Panc1 (cell line): ENCODE measurements at regions not wholly inside any gene's neighbourhood (a gene's known extent, or its start where the extent isn't known, plus 50 kb on each side); places are given as distances from the start of the nearest gene placed in this dataset.

Experiments used
- CTCF ChIP-seq: fragments of 450-650 bp; IDR thresholded peaks from 2 replicates; pipeline ENCODE4 v1.5.1; 2017; ENCODE audit warnings: mild to moderate bottlenecking
- POLR2AphosphoS5 ChIP-seq: IDR thresholded peaks from 2 replicates; pipeline ENCODE4 v1.6.1; 2012; ENCODE audit warnings: mild to moderate bottlenecking, low read depth, low read length, moderate library complexity
- TCF7L2 ChIP-seq: IDR thresholded peaks from 2 replicates; pipeline ENCODE4 v1.6.1; 2011; ENCODE audit warnings: mild to moderate bottlenecking, low read depth, low read length, inconsistent platforms

GRCh38 chr5:158470764-158471534 is 612.0 kb upstream of the CLINT1 start:
- TF ChIP-seq CTCF (no peak), POLR2AphosphoS5 (no peak), TCF7L2 (no peak)
